HG02840 (cell line): ENCODE measurements at regions not wholly inside any gene's neighbourhood (a gene's known extent, or its start where the extent isn't known, plus 50 kb on each side); places are given as distances from the start of the nearest gene placed in this dataset.

ENCODE experiments used
- ATAC-seq: cut with Tn5 transposase; IDR thresholded peaks from one replicate; pipeline ENCODE4 v1.9.1; 2021; ENCODE audit warnings: mild to moderate bottlenecking, moderate library complexity, moderate number of reproducible peaks; ENCODE audit not compliant: unreplicated experiment, low FRiP score

GRCh38 chr13:30359991-30360390 lies 52.6 kb upstream of the KATNAL1 start:
- ATAC-seq, result no peak

- ATAC-seq, result no peak
These were observed 53.2 kb upstream of the KATNAL1 start for GRCh38 chr13:30360586-30360985.

GRCh38 chr13:30362005-30362788 lies 54.8 kb upstream of the KATNAL1 start:
- ATAC-seq, result no peak

GRCh38 chr13:30362869-30363268 lies 55.5 kb upstream of the KATNAL1 start:
- ATAC-seq, result no peak

- ATAC-seq, result no peak
These were observed 56.4 kb upstream of the KATNAL1 start for GRCh38 chr13:30363725-30364124.

GRCh38 chr13:30364133-30364532 lies 56.8 kb upstream of the KATNAL1 start:
- no peak for ATAC-seq

GRCh38 chr13:30364876-30365275 lies 57.4 kb upstream of the UBE2L5 start:
- ATAC-seq, result no peak

GRCh38 chr13:30366088-30366487 lies 56.2 kb upstream of the UBE2L5 start:
- no peak for ATAC-seq

- ATAC-seq, result no peak
These were observed 55.0 kb upstream of the UBE2L5 start for GRCh38 chr13:30367296-30367695.

GRCh38 chr13:30370146-30370545 lies 52.1 kb upstream of the UBE2L5 start:
- no peak for ATAC-seq

GRCh38 chr13:30370916-30371521 lies 51.3 kb upstream of the UBE2L5 start:
- no peak for ATAC-seq

GRCh38 chr13:30371649-30372265 lies 50.5 kb upstream of the UBE2L5 start:
- ATAC-seq, result peak; percentile 63
